H1 (cell line): ENCODE measurements at regions not wholly inside any gene's neighbourhood (a gene's known extent, or its start where the extent isn't known, plus 50 kb on each side); places are given as distances from the start of the nearest gene placed in this dataset.

Source experiments
- CTCF ChIA-PET: fragments of 300-600 bp; sonication (Branson Sonifier 250); formaldehyde crosslinking; loops from one replicate; lab custom pipeline; 2021; ENCODE audit not compliant: partially characterized antibody; lab: Charles Lee
- POLR2A ChIA-PET: fragments of 300-600 bp; sonication (Branson Sonifier 250); formaldehyde crosslinking; loops from one replicate; lab custom pipeline; 2021; ENCODE audit warnings: inconsistent platforms; ENCODE audit not compliant: partially characterized antibody; lab: Charles Lee
- DNase-seq, 2 experiments: peaks; one replicate each; pipeline versions ENCODE4 v3.0.0 to v3.0.0-alpha.2; 2010 to 2022; ENCODE audit warnings: low spot score in 2 of 2, low read depth in 1 of 2, mixed read lengths in 1 of 2
- FAIRE-seq: peaks from 2 replicates; lab custom pipeline; 2011; peaks lifted over from hg19 to GRCh38; lab: Jason Lieb, UNC
- H2AFZ ChIP-seq: 2 replicates; pipeline ENCODE4 v1.8.1; 2012; ENCODE audit warnings: low read length, inconsistent platforms
- H2AK5ac ChIP-seq: 2 replicates; pipeline ENCODE4 v1.6.1; 2013; ENCODE audit warnings: low read depth, low read length
- H2BK120ac ChIP-seq: replicated peaks from 2 replicates; pipeline ENCODE3; 2013; ENCODE audit warnings: low read depth, low read length, inconsistent platforms
- H2BK12ac ChIP-seq: 2 replicates; pipeline ENCODE4 v1.6.1; 2013; ENCODE audit warnings: low read depth, low read length
- H2BK15ac ChIP-seq: 2 replicates; pipeline ENCODE4 v1.6.1; 2013; ENCODE audit warnings: low read length
- H2BK20ac ChIP-seq: 2 replicates; pipeline ENCODE4 v1.6.1; 2013; ENCODE audit warnings: low read length
- H2BK5ac ChIP-seq: 2 replicates; pipeline ENCODE4 v1.6.1; 2013; ENCODE audit warnings: low read depth, low read length
- H3K14ac ChIP-seq: 2 replicates; pipeline ENCODE4 v1.6.1; 2013; ENCODE audit warnings: inconsistent platforms; ENCODE audit not compliant: insufficient read length
- H3K18ac ChIP-seq: 2 replicates; pipeline ENCODE4 v1.6.1; 2013; ENCODE audit warnings: low read length; ENCODE audit errors: extremely low read depth
- H3K23ac ChIP-seq: 2 replicates; pipeline ENCODE4 v1.6.1; 2013; ENCODE audit warnings: inconsistent platforms; ENCODE audit not compliant: insufficient read length
- H3K23me2 ChIP-seq: 2 replicates; pipeline ENCODE4 v1.6.1; 2013; ENCODE audit warnings: low read depth, low read length
- H3K27ac ChIP-seq: 2 replicates; pipeline ENCODE4 v1.6.1; 2011; ENCODE audit warnings: low read depth, low read length, inconsistent platforms
- H3K27me3 ChIP-seq, 4 experiments: replicated peaks in 1 of 4; 1 replicate in 1 of 4; 2 replicates in 3 of 4; pipeline versions ENCODE4 v1.6.1 to v1.8.1; 2011 to 2013; ENCODE audit warnings: low read length in 3 of 4, mild to moderate bottlenecking in 3 of 4, inconsistent platforms in 2 of 4, mixed read lengths in 2 of 4, moderate library complexity in 1 of 4; ENCODE audit not compliant: control insufficient read depth in 3 of 4, insufficient read depth in 3 of 4; ENCODE audit errors: extremely low read depth in 1 of 4
- H3K36me3 ChIP-seq, 4 experiments: 2 replicates each; pipeline versions ENCODE4 v1.6.1 to v1.8.1; 2011 to 2013; ENCODE audit warnings: mild to moderate bottlenecking in 4 of 4, low read length in 3 of 4, moderate library complexity in 2 of 4, control low read depth in 1 of 4, inconsistent platforms in 1 of 4; ENCODE audit not compliant: insufficient read depth in 4 of 4, control insufficient read depth in 2 of 4
- H3K4ac ChIP-seq: replicated peaks from 2 replicates; pipeline ENCODE3; 2013; ENCODE audit warnings: low read length, low read depth, mixed read lengths, inconsistent platforms; ENCODE audit not compliant: insufficient read length
- H3K4me1 ChIP-seq, 4 experiments: replicated peaks in 1 of 4; 1 replicate in 1 of 4; 2 replicates in 3 of 4; pipeline versions ENCODE4 v1.6.1 to v1.8.1; 2011 to 2013; ENCODE audit warnings: low read length in 3 of 4, inconsistent platforms in 2 of 4, mixed read lengths in 1 of 4; ENCODE audit not compliant: insufficient read depth in 4 of 4, control insufficient read depth in 3 of 4
- H3K4me2 ChIP-seq, 2 experiments: 2 replicates each; pipeline versions ENCODE4 v1.6.1 to v1.8.1; 2011 to 2013; ENCODE audit warnings: low read depth in 2 of 2, low read length in 2 of 2, control low read depth in 1 of 2, inconsistent platforms in 1 of 2, mild to moderate bottlenecking in 1 of 2; ENCODE audit not compliant: insufficient read depth in 1 of 2
- H3K4me3 ChIP-seq, 4 experiments: fragments of 200-600, 300-600 bp in 1 of 4; sonication (generic), shearing (Covaris generic), sonication (Bioruptor Twin) in 1 of 4; 2 replicates each; pipeline versions ENCODE4 v1.5.1 to v1.8.1; 2011 to 2016; ENCODE audit warnings: low read length in 4 of 4, low read depth in 3 of 4, control low read depth in 2 of 4, inconsistent platforms in 2 of 4, mild to moderate bottlenecking in 2 of 4, mixed read lengths in 1 of 4, moderate library complexity in 1 of 4; ENCODE audit not compliant: insufficient read depth in 2 of 4; ENCODE audit errors: extremely low read depth in 1 of 4
- H3K56ac ChIP-seq: replicated peaks from 2 replicates; pipeline ENCODE3; 2013; ENCODE audit warnings: low read depth, mild to moderate bottlenecking, mixed read lengths, low read length, inconsistent platforms; ENCODE audit not compliant: insufficient read length
- H3K79me1 ChIP-seq: 2 replicates; pipeline ENCODE4 v1.6.1; 2013; ENCODE audit warnings: low read depth, low read length, control low read depth
- H3K79me2 ChIP-seq, 2 experiments: 2 replicates each; pipeline versions ENCODE4 v1.6.1 to v1.8.1; 2012 to 2013; ENCODE audit warnings: low read length in 2 of 2, mild to moderate bottlenecking in 2 of 2, inconsistent platforms in 1 of 2; ENCODE audit not compliant: insufficient read depth in 2 of 2, control insufficient read depth in 1 of 2
- H3K9ac ChIP-seq, 4 experiments: replicated peaks in 1 of 4; 1 replicate in 1 of 4; 2 replicates in 3 of 4; pipeline versions ENCODE4 v1.6.1 to v1.8.1; 2011 to 2013; ENCODE audit warnings: low read depth in 3 of 4, low read length in 3 of 4, control low read depth in 2 of 4, mild to moderate bottlenecking in 2 of 4, moderate library complexity in 2 of 4, inconsistent platforms in 1 of 4; ENCODE audit errors: extremely low read depth in 1 of 4
- H3K9me3 ChIP-seq, 2 experiments: 2 replicates each; pipeline versions ENCODE4 v1.6.1 to v1.8.1; 2012 to 2013; ENCODE audit warnings: mild to moderate bottlenecking in 2 of 2, moderate library complexity in 2 of 2, control low read depth in 1 of 2, inconsistent platforms in 1 of 2, low read depth in 1 of 2, low read length in 1 of 2, mixed read lengths in 1 of 2; ENCODE audit not compliant: insufficient read depth in 2 of 2
- H4K20me1 ChIP-seq, 2 experiments: replicated peaks in 1 of 2; 2 replicates each; pipeline versions ENCODE3 to v1.8.1; 2011 to 2013; ENCODE audit warnings: inconsistent platforms in 2 of 2, low read length in 2 of 2, mild to moderate bottlenecking in 1 of 2; ENCODE audit not compliant: insufficient read depth in 2 of 2, control insufficient read depth in 1 of 2
- H4K5ac ChIP-seq: 2 replicates; pipeline ENCODE4 v1.6.1; 2013; ENCODE audit warnings: low read length, low read depth, mixed read lengths, inconsistent platforms; ENCODE audit not compliant: insufficient read length
- H4K8ac ChIP-seq: 2 replicates; pipeline ENCODE4 v1.8.0; 2013; ENCODE audit warnings: mild to moderate bottlenecking, moderate library complexity, low read length, inconsistent platforms; ENCODE audit not compliant: insufficient read depth; ENCODE audit errors: extremely low read depth
- H4K91ac ChIP-seq: replicated peaks from 2 replicates; pipeline ENCODE3; 2013; ENCODE audit warnings: low read length, mixed read lengths, inconsistent platforms; ENCODE audit not compliant: insufficient read length
- EZH2 ChIP-seq: fragments of 200-600 bp; sonication (generic); IDR thresholded peaks from 2 replicates; pipeline ENCODE4 v1.7.1; 2012; ENCODE audit warnings: low read depth, mild to moderate bottlenecking, moderate library complexity, low read length, inconsistent platforms; ENCODE audit not compliant: severe bottlenecking
- TF ChIP-seq, protein P1 (sequence below): fragments of 300-600 bp; sonication (generic); IDR thresholded peaks from 2 replicates; pipeline ENCODE4 v1.7.1; 2012; ENCODE audit warnings: low read length, moderate library complexity, mild to moderate bottlenecking, inconsistent platforms; ENCODE audit not compliant: insufficient replicate concordance

DNA sequence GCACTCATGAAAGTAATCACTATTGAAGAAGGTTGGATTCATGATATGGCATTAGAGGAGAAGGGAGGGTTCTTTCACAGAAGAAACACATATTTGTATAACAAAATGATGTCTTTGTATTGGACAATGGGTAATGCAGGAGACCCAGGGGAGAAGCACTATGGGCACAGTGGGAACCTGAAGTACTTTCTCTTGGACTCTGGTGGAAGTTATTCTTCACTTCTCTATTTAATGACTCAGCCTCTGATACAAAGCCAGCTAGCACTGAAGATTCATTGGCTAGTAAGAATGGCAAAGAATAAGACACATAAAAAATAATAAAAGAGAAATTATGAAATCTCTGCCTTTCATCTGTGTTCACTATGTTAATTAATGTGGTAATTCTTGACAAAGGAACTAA, 149.9 kb upstream of the PRR16 start:
- no peak overlapping the region for H3K18ac ChIP-seq
- DNase-seq (no peak), FAIRE-seq (no peak)
- no peak overlapping the region for H3K23ac ChIP-seq
- 0 out of 4 replicates have a peak, but pooled peaks cover 0 to 3% of the 10 kb centered on the region in 2 experiments for H3K9me3 ChIP-seq
- no peaks in the 10 kb centered on the region for H4K20me1 ChIP-seq
- H3K9ac ChIP-seq = no peak overlapping the region
- no peak overlapping the region for H2AK5ac ChIP-seq
- no peak overlapping the region for H2BK120ac ChIP-seq
- no peak overlapping the region for H3K4me2 ChIP-seq
- H3K36me3 ChIP-seq = no peaks in the 10 kb centered on the region
- CTCF ChIA-PET = no interaction called here
- H3K79me2 ChIP-seq = no peaks in the 10 kb centered on the region
- no peaks in the 10 kb centered on the region for H3K23me2 ChIP-seq
- no peak overlapping the region for H3K4me3 ChIP-seq
- no peak overlapping the region for H2BK5ac ChIP-seq
- no peak overlapping the region for H3K56ac ChIP-seq
- H3K14ac ChIP-seq = no peak overlapping the region
- H3K27me3 ChIP-seq = no peaks in the 10 kb centered on the region
- no peak overlapping the region for H2AFZ ChIP-seq
- no peak overlapping the region for H2BK20ac ChIP-seq
- no peak overlapping the region for H4K8ac ChIP-seq
- no peaks in the 10 kb centered on the region for H3K79me1 ChIP-seq
- H4K91ac ChIP-seq = no peak overlapping the region
- no peak overlapping the region for H3K4ac ChIP-seq
- no peak overlapping the region for H2BK12ac ChIP-seq
- POLR2A ChIA-PET = no interaction called here
- no peak overlapping the region for H4K5ac ChIP-seq
- H2BK15ac ChIP-seq = no peak overlapping the region
- H3K27ac ChIP-seq = no peak overlapping the region
- no peaks in the 10 kb centered on the region for H3K4me1 ChIP-seq
- no peak for TF ChIP-seq EZH2
- TF ChIP-seq, protein P1, sequence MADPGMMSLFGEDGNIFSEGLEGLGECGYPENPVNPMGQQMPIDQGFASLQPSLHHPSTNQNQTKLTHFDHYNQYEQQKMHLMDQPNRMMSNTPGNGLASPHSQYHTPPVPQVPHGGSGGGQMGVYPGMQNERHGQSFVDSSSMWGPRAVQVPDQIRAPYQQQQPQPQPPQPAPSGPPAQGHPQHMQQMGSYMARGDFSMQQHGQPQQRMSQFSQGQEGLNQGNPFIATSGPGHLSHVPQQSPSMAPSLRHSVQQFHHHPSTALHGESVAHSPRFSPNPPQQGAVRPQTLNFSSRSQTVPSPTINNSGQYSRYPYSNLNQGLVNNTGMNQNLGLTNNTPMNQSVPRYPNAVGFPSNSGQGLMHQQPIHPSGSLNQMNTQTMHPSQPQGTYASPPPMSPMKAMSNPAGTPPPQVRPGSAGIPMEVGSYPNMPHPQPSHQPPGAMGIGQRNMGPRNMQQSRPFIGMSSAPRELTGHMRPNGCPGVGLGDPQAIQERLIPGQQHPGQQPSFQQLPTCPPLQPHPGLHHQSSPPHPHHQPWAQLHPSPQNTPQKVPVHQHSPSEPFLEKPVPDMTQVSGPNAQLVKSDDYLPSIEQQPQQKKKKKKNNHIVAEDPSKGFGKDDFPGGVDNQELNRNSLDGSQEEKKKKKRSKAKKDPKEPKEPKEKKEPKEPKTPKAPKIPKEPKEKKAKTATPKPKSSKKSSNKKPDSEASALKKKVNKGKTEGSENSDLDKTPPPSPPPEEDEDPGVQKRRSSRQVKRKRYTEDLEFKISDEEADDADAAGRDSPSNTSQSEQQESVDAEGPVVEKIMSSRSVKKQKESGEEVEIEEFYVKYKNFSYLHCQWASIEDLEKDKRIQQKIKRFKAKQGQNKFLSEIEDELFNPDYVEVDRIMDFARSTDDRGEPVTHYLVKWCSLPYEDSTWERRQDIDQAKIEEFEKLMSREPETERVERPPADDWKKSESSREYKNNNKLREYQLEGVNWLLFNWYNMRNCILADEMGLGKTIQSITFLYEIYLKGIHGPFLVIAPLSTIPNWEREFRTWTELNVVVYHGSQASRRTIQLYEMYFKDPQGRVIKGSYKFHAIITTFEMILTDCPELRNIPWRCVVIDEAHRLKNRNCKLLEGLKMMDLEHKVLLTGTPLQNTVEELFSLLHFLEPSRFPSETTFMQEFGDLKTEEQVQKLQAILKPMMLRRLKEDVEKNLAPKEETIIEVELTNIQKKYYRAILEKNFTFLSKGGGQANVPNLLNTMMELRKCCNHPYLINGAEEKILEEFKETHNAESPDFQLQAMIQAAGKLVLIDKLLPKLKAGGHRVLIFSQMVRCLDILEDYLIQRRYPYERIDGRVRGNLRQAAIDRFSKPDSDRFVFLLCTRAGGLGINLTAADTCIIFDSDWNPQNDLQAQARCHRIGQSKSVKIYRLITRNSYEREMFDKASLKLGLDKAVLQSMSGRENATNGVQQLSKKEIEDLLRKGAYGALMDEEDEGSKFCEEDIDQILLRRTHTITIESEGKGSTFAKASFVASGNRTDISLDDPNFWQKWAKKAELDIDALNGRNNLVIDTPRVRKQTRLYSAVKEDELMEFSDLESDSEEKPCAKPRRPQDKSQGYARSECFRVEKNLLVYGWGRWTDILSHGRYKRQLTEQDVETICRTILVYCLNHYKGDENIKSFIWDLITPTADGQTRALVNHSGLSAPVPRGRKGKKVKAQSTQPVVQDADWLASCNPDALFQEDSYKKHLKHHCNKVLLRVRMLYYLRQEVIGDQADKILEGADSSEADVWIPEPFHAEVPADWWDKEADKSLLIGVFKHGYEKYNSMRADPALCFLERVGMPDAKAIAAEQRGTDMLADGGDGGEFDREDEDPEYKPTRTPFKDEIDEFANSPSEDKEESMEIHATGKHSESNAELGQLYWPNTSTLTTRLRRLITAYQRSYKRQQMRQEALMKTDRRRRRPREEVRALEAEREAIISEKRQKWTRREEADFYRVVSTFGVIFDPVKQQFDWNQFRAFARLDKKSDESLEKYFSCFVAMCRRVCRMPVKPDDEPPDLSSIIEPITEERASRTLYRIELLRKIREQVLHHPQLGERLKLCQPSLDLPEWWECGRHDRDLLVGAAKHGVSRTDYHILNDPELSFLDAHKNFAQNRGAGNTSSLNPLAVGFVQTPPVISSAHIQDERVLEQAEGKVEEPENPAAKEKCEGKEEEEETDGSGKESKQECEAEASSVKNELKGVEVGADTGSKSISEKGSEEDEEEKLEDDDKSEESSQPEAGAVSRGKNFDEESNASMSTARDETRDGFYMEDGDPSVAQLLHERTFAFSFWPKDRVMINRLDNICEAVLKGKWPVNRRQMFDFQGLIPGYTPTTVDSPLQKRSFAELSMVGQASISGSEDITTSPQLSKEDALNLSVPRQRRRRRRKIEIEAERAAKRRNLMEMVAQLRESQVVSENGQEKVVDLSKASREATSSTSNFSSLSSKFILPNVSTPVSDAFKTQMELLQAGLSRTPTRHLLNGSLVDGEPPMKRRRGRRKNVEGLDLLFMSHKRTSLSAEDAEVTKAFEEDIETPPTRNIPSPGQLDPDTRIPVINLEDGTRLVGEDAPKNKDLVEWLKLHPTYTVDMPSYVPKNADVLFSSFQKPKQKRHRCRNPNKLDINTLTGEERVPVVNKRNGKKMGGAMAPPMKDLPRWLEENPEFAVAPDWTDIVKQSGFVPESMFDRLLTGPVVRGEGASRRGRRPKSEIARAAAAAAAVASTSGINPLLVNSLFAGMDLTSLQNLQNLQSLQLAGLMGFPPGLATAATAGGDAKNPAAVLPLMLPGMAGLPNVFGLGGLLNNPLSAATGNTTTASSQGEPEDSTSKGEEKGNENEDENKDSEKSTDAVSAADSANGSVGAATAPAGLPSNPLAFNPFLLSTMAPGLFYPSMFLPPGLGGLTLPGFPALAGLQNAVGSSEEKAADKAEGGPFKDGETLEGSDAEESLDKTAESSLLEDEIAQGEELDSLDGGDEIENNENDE = no peak
